A673 (cell line): ENCODE measurements at regions not wholly inside any gene's neighbourhood (a gene's known extent, or its start where the extent isn't known, plus 50 kb on each side); places are given as distances from the start of the nearest gene placed in this dataset.

Experiments
- BruUV-seq: library from RNA; stranded (reverse); fragments of 400-500 nt; replicated peaks from 2 replicates; lab custom pipeline; 2021; lab: Mats Ljungman, UMichigan
- CTCF ChIA-PET: fragments of 300-600 bp; sonication (Branson Sonifier 250); formaldehyde crosslinking; loops from one replicate; lab custom pipeline; 2022; ENCODE audit warnings: antibody characterized with exemption; lab: Charles Lee
- POLR2A ChIA-PET: fragments of 300-600 bp; sonication (Branson Sonifier 250); formaldehyde crosslinking; loops from one replicate; lab custom pipeline; 2022; ENCODE audit warnings: antibody characterized with exemption; ENCODE audit not compliant: low non-redundant PET; lab: Charles Lee
- DNase-seq: peaks from one replicate; pipeline ENCODE4 v3.0.0-alpha.2; 2015; ENCODE audit warnings: low spot score
- H3K27ac ChIP-seq: fragments of 200-600 bp; sonication (generic); 2 replicates; pipeline ENCODE4 v1.5.1; 2016; ENCODE audit warnings: mixed run types, low read depth, mild to moderate bottlenecking, mixed read lengths, antibody characterized with exemption, low read length; ENCODE audit not compliant: poor library complexity, severe bottlenecking
- H3K27me3 ChIP-seq: fragments of 200-600 bp; sonication (generic); replicated peaks from 2 replicates; pipeline ENCODE4 v1.6.1; 2017; ENCODE audit warnings: mixed run types, low read depth, mild to moderate bottlenecking, mixed read lengths, antibody characterized with exemption, low read length; ENCODE audit not compliant: insufficient read depth, poor library complexity
- H3K36me3 ChIP-seq: fragments of 200-600 bp; sonication (generic); 2 replicates; pipeline ENCODE4 v1.6.1; 2016; ENCODE audit warnings: mixed run types, mild to moderate bottlenecking, mixed read lengths, antibody characterized with exemption, low read length; ENCODE audit not compliant: insufficient read depth, poor library complexity, severe bottlenecking
- H3K4me1 ChIP-seq: fragments of 200-600 bp; sonication (generic); 2 replicates; pipeline ENCODE4 v1.6.1; 2017; ENCODE audit warnings: mixed run types, mild to moderate bottlenecking, mixed read lengths, antibody characterized with exemption, low read length; ENCODE audit not compliant: insufficient read depth, poor library complexity, severe bottlenecking
- H3K4me3 ChIP-seq: fragments of 200-600 bp; sonication (generic); 2 replicates; pipeline ENCODE4 v1.5.1; 2016; ENCODE audit warnings: low read depth, mixed run types, mild to moderate bottlenecking, mixed read lengths, low read length; ENCODE audit not compliant: poor library complexity, severe bottlenecking
- H3K9me3 ChIP-seq: fragments of 200-600 bp; sonication (generic); 2 replicates; pipeline ENCODE4 v1.6.1; 2016; ENCODE audit warnings: mixed run types, low read depth, mild to moderate bottlenecking, mixed read lengths, antibody characterized with exemption, low read length; ENCODE audit not compliant: poor library complexity, severe bottlenecking
- EZH2 ChIP-seq: fragments of 200-600 bp; sonication (generic); IDR thresholded peaks from 2 replicates; pipeline ENCODE4 v1.6.1; 2017; ENCODE audit warnings: borderline replicate concordance, low read depth, mild to moderate bottlenecking, mixed read lengths, antibody characterized with exemption, low read length; ENCODE audit not compliant: poor library complexity, severe bottlenecking
- intact Hi-C: fragments of 100-400 bp; cut with micrococcal nuclease; formaldehyde crosslinking; loops from one replicate; pipeline ENCODE4 v1.10.0; 2022; ENCODE audit not compliant: unreplicated experiment
- TF ChIP-seq, protein P1 (sequence below): fragments of 300-800, 200-600 bp; sonication (generic); conservative IDR thresholded peaks from 2 replicates; pipeline ENCODE4 v1.5.1; 2017; ENCODE audit warnings: low read depth, mild to moderate bottlenecking, antibody characterized with exemption, low read length, moderate library complexity, mixed read lengths

DNA sequence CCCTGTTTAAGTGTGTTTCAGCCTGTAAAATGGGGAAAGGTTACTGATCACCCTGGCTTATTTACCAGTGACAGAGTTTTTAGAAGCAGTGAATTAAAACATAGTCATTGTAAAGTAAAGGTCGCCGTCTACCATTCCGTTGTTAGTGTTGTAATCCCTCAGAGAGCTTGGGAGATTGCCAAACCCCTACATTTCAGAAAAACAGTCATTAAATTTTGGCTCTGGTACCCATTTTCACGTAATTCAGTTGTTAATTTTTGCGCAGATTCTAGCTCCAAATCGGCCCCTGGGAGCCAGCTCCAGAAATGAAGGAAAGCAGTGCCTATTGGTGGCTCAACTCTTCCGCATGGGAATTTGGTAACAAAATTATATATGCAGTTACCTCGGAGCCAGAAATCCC lies 127.7 kb upstream of the AJAP1 start:
- BruUV-seq = no TSS peak
- TF ChIP-seq, protein P1, sequence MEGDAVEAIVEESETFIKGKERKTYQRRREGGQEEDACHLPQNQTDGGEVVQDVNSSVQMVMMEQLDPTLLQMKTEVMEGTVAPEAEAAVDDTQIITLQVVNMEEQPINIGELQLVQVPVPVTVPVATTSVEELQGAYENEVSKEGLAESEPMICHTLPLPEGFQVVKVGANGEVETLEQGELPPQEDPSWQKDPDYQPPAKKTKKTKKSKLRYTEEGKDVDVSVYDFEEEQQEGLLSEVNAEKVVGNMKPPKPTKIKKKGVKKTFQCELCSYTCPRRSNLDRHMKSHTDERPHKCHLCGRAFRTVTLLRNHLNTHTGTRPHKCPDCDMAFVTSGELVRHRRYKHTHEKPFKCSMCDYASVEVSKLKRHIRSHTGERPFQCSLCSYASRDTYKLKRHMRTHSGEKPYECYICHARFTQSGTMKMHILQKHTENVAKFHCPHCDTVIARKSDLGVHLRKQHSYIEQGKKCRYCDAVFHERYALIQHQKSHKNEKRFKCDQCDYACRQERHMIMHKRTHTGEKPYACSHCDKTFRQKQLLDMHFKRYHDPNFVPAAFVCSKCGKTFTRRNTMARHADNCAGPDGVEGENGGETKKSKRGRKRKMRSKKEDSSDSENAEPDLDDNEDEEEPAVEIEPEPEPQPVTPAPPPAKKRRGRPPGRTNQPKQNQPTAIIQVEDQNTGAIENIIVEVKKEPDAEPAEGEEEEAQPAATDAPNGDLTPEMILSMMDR = no peak
- TF ChIP-seq EZH2 = no peak
- intact Hi-C loops = no loop called here
- POLR2A ChIA-PET = no interaction called here
- Histone ChIP-seq H3K4me1 (no peaks in the 10 kb centered on the region), H3K27ac (no peak overlapping the region), H3K36me3 (no peaks in the 10 kb centered on the region), H3K4me3 (no peak overlapping the region), H3K9me3 (no peaks in the 10 kb centered on the region), H3K27me3 (peaks cover 5% of the 10 kb centered on the region)
- DNase-seq = no peak
- CTCF ChIA-PET = no interaction called here

DNA sequence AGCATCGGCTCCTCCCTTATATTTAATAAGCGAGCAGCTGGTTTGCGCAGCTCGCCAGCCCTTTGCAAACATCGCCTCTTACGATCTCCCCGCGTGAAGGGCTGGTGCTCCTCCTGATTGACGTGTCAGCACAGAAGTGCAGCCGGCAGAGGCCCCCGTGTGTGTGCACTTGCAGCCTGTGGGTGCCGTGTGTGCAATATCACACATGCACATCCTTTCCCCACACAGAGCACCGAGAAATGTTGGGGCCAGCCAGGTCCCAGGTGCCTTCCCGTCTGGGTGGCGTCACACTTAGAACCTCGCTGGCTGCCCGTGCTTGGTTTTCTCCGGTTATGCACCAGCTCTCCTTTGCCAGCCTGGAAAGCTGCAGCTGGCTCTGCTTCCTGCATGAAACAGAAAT lies 126.6 kb upstream of the AJAP1 start:
- Histone ChIP-seq H3K4me3 (no peak overlapping the region), H3K9me3 (no peaks in the 10 kb centered on the region), H3K27ac (no peak overlapping the region), H3K36me3 (no peaks in the 10 kb centered on the region), H3K4me1 (no peaks in the 10 kb centered on the region), H3K27me3 (peaks cover 5% of the 10 kb centered on the region)
- DNase-seq = no peak
- CTCF ChIA-PET = no interaction called here
- POLR2A ChIA-PET = no interaction called here
- intact Hi-C loops = no loop called here
- BruUV-seq = no TSS peak
- TF ChIP-seq EZH2 = no peak
- TF ChIP-seq, protein P1 = no peak

- no peak overlapping the region for H3K27ac ChIP-seq
- H3K9me3 ChIP-seq = no peaks in the 10 kb centered on the region
- CTCF ChIA-PET = no interaction called here
- no peaks in the 10 kb centered on the region for H3K4me1 ChIP-seq
- BruUV-seq = no TSS peak
- peaks cover 5% of the 10 kb centered on the region for H3K27me3 ChIP-seq
- no peak for DNase-seq
- intact Hi-C loops = no loop called here
- TF ChIP-seq, protein P1 = no peak
- TF ChIP-seq EZH2 = no peak
- H3K36me3 ChIP-seq = no peaks in the 10 kb centered on the region
- POLR2A ChIA-PET = no interaction called here
- H3K4me3 ChIP-seq = no peak overlapping the region
These were observed 125.8 kb upstream of the AJAP1 start for GRCh38 chr1:4528590-4528989.
